Stimulated activated naive CD8-positive, alpha-beta T cell treated with anti-CD3 and anti-CD28 coated beads, Interleukin-15, Interleukin-2, amounts not matched to agents 100 U/mL and 50 U/mL, for 24 hours (primary cell): ENCODE measurements at regions not wholly inside any gene's neighbourhood (a gene's known extent, or its start where the extent isn't known, plus 50 kb on each side); places are given as distances from the start of the nearest gene placed in this dataset.

ENCODE experiments used
- ATAC-seq: fragments of 150-1000 bp; cut with Tn5 transposase; one replicate; pipeline ENCODE4 v1.10.0; 2021
- DNase-seq: peaks from one replicate; pipeline ENCODE4 v3.0.0; 2021

DNA sequence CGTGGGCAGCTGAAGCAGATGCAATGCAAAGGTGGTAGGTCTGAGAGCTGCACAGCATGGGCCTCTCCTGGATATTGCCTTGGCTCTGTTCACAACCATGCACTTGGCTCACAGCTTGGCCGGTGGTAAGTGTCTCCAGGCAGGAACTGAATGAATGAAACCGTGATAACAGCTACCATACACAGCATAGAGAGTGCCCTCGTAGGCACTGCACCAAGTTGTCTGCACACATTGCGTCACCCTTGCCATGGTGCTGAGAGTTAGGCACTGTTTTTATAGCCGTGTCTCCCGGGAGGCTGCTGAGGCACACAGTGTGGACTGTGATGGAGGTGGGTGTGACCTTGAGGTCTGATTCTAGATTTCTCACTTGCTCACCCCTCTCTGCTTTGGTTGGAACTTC lies 157.6 kb upstream of the VASH1 start:
- no peak for DNase-seq
- peak; percentile 19 for ATAC-seq

DNA sequence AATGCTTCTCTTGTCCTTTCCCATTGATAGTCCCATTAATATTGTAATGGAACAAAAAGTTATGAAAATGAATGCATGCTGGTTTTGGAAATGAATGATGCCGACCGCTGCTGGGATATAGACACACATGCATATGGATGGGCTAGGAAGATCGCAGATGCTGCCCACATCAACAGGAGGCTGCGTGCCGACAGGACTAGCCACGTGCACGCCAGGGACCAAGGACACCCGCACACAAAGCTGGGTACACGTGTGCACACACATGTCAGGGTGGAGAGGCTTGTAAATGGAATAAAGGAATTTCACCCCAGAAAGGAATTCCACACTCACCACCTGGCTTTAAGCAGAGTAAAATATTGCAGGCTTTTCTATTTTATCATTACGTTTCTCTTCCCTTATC lies 153.8 kb upstream of the VASH1 start:
- DNase-seq (no peak), ATAC-seq (no peak)

DNA sequence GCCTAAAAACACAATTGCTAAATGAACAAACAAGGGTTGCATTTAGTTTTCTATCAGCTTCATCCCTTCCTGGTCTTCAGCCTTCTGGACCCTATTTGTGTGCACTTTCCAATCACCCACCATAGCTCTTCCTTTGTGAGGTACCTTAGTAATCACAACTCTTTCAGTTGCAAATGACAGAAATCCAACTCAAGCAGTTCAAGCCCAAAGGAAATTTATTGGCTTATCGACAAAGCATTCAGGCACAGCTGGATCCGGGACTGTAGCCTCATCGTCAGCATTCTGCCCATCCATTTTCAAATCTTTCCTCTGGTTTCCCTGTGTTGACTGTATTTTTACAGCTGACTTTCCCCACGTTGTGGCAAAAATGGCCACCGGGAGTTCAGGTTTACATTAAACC lies 148.6 kb upstream of the VASH1 start:
- ATAC-seq (no peak), DNase-seq (no peak)

DNA sequence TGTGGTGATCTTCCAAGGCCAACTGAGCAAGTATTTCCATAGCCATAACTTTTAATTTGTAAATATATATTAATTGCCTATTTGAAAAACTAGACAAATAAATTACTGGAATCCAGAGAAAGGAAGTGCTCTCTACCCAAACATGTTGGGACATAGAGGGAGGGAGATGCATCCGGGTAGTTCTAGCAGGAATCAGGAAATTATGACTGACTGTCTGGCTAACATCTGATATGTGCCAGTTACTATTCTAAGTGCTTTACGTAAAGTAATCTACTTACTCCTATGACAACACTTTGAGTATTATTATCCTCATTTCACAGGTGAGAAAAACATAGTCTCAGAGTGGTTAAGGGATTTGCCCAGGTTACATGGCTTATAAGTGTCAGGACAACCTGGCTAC lies 147.7 kb upstream of the VASH1 start:
- ATAC-seq (no peak), DNase-seq (no peak)

DNA sequence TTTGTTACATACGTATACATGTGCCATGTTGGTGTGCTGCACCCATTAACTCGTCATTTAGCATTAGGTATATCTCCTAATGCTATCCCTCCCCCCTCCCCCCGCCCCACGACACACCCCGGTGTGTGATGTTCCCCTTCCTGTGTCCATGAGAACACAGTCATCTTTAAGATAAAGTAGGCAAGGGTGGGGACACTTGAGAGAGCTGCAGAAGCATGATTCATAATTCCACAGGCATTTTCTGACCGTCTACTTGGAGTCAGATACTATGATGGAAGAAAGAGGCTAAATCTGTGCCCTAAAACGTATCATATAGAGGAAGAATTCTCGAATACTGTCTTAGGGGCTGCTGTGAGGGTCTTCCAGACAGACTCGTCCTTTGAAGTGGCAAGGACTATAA lies 145.9 kb upstream of the VASH1 start:
- no peak for DNase-seq

DNA sequence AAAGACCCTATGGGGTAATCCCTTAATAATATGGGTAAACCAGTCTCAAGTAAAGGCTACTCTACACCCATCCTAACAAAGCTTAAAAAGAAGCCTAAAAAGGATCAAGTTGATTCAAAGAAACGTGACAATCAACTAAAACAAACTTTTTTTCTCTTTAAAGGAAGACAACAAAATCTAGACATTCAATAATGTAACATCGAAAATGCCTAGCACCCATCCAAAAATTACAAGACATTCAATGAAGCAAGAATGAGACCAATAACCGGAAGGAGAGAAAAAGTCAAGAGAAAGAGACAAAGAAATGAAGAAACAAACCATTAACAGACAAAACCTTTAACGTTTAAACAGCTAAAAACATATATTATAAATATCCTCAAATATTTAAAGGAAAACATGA lies 143.8 kb upstream of the VASH1 start:
- no peak for ATAC-seq
- no peak for DNase-seq

More for the DNA sequence above, 145.9 kb upstream of the VASH1 start:
- no peak for ATAC-seq

DNA sequence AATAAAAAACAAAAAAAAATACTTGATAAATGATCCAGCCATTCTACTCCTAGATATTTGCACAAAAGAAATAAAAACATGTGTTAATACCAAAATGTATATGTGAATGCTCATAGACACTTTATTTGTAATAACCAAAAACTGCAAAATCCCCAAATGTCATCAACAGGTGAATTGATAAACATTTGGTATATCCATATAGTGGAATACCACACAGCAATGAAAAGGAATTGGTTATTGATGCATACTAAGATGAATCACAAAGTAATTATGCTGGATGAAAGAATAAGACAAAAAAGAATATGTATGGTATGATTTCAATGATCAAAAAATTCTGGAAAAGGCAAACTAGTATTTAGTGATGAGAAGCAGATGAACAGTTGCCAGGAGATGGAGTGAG lies 124.7 kb upstream of the VASH1 start:
- DNase-seq (no peak), ATAC-seq (no peak)

DNA sequence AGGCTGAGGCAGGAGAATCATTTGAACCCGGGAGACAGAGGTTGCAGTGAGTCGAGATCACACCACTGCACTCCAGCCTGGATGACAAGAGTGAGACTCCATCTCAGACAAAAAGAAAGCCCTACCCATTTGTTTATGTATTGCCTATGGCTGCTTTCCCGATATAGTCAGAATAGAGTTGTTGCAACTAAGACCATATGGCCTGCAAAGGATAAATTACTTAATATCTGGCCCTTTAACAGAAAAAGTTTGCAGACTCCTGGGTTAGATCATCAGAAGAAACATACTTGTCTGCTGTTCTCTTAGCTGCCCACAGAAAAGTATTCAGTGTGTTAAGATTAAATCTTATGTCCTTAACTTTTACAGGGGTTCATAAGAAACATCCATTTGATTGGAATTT lies 122.4 kb upstream of the VASH1 start:
- ATAC-seq = no peak

DNA sequence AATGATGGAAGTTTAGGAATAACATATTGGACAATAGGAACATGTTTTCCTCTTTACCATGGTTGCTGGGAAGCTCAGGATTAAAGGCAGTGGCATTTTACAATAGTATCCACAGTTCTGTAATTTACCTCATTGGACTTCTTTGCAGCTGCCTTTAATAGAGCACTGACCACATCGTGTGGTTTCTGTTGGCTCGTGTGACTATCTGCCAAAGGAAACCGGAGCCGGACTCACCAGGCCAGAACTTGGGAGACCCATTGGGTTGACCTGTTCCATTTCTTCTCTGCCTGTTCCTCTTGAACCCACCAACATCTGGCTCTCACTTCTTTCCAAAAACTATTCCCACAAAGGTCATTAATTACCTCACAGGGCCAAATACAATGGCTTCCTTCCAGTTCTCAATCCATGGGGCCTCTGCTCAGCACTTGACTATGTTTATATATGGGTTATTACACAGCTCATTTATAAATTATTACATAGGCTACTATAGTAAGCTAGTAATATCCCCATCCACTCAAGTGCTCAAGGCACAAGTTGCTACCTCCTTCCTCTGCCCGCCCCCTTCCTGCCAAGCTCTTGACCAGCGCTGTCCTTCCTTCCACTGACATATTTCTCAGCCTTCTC lies 121.5 kb upstream of the VASH1 start:
- DNase-seq = no peak
- ATAC-seq = no peak

More for the DNA sequence above, 122.4 kb upstream of the VASH1 start:
- DNase-seq = no peak

DNA sequence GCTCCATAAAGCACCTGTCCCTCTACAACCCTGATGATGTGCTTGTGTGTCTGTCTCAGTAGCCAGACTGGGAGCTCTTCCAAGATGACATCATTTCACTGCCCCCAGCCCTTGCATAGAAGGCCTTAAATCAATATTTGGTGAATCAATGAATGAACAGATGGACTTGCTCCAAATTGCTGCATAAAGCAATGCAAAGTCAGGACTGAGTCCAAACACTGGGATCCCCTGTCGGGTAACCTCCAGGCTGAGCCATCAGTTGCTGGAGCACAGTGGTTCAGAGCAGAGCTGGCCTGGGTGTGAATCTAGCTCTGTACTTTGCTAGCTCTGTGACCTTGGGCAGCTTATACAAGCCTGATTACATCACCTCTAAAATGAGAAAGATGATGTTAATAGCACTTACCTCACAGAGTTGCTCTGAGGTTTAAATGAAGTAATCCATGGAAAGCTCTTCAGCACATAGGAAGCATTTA lies 120.3 kb upstream of the VASH1 start:
- DNase-seq = no peak
- ATAC-seq = no peak

DNA sequence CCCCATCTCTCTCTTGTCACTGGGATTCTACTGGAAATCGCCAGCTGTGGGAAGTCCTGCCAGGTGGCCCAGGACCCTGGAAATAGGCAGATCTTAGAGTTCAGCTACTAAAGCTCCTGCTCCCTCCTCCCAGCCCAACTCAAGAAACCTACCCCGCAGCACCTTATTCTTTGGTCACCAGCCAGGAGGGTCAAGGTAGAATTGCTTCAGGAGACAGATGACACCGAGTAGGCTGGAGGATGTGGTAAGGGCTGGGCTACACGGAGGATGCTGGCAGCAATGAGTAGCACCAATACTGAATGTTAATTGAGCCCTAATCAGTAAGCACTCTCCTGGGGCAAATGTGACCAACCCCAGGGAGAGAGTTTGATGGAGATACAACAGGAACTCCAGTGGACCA lies 119.7 kb upstream of the VASH1 start:
- ATAC-seq = no peak
- no peak for DNase-seq

DNA sequence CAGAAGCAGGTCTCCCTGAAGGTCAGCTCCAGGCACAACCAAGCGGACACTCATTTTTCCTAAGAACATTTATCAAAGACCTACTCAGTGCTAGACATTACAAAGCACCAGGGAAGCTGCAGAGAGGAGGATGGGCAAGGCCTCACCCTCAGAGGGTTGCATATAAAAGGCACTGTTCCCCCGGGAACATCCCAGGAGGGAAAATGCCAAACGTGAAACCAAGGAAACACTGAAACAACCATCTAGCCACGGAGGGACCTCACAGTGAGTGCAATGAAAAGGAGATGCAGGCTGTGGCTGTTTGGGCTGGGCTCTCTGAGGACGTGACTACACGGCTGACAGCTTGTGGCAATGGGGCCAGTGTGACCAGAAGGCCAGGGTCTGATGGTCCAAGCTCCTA lies 117.4 kb upstream of the VASH1 start:
- no peak for ATAC-seq
- DNase-seq = no peak

DNA sequence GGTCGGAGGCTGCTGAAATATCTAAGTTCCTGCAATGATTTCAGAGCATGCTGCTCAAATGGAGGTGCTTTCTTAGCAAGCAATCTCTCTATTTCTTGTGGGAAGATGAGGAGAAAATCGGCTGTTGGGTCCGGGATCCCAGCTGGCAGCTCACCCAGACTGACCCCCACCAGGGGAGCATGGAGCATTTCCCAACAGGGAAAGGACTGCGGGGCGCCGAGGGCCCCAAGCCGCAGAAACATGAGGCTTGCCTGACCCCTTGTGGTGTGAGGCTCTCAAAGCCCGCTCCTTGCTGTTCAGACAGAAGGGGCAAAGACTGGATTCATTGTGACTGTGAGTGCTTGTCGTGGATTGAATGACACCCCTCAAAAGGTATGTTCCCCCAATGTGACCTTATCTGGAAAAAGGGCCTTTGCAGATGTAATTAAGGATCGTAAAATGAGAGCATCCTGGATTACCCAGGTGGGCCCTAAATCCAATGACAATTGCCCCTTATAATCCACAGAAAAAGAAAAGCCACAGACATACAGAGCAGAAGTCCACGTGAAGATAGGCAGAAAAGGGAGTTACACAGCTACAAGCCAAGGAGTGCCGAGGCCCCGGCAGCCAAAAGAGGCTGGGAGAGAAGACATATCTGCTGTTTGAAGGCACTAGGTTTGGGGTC lies 116.3 kb upstream of the VASH1 start:
- ATAC-seq (no peak), DNase-seq (peak; percentile 17)

DNA sequence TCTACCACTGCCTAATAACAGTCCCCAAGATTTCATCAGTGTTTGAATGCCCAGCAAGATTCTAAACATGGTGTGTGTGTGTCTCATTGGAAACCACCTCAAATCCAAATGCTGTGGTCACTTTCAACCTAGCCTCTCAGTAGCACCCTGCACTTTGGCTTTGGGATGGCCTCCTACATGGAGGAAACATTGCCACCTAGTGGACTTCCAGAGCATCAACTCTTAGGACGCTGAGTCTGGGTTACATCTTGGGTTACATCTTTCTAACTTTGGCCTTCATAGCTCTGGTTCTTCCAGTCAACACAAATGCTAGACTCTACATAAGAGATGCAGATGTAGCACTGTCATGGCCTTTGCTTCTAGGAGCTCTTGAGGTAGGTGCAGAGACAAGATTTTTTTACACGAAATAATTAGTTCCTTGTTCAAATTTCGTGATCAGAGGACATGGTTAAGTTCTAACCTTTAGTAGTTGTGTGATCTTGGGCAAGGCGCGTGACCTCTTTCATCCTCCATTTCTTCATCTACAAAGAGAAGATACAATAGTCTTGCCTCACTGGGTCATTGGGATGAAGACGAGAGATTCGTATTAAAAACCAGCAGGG lies 113.5 kb upstream of the VASH1 start:
- no peak for ATAC-seq

DNA sequence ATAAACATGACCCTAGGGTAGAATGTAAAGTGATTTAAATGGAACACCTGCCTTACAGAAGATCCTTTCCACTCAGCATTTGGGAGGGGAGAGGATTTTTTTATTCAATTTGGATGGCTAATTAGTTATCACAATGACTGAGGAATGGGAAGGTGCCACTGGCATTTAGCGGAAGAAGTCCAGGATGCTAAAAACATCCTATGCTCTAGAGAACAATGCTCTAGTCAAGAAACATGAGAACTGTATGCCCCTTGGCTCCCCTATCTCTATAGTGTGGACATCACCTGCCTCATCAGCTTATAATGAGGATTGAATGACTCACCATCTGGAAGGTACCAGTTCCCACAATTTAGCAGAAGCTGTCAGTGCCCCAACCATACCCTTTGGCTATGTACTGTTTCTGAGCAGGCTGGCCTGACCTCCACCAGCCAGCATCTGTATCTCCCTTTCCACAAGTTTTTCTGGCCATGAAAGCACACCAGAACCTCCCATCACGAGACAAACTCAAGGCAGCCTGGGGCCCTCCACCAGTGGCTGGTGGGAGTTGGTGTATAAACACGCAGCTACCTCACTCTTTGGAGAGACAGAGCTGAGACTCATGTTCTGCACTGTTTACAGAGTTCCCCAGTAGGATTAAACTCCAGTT lies 109.7 kb upstream of the VASH1 start:
- DNase-seq (no peak), ATAC-seq (no peak)

More for the DNA sequence above, 113.5 kb upstream of the VASH1 start:
- DNase-seq = peak; percentile 5

DNA sequence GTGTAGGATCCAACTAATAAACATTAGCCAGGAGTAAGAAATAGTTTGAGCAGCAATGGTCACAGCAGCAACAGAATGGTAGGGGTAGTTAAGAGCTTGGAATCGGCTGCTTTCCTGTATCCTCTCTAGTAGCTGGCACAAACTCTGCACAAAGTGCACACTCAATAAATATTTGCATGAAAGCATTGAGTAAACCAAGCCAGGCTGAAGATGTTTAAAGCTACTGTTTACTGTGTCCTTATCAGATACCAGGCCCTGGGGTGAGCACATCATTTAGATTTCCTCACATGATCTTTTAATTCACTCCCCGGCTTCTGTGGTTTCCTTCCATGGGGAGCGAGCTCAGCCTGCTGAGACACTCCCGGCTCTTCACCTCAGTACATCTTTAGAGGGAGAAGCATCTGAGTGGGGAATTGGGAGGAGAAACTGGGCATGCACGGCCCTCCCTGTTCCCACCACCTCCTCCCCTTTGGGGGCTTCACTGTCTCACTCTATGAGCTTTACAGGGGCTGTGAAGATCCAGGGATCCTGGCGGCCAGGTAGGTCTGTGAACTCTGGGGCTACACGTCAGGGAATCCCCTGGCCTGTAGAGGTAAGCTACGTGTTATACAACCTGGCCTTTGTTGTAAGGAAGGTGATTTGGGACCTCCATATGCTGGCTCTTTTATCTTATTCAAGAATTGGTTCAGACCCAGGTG lies 107.2 kb upstream of the VASH1 start:
- ATAC-seq (no peak), DNase-seq (no peak)

DNA sequence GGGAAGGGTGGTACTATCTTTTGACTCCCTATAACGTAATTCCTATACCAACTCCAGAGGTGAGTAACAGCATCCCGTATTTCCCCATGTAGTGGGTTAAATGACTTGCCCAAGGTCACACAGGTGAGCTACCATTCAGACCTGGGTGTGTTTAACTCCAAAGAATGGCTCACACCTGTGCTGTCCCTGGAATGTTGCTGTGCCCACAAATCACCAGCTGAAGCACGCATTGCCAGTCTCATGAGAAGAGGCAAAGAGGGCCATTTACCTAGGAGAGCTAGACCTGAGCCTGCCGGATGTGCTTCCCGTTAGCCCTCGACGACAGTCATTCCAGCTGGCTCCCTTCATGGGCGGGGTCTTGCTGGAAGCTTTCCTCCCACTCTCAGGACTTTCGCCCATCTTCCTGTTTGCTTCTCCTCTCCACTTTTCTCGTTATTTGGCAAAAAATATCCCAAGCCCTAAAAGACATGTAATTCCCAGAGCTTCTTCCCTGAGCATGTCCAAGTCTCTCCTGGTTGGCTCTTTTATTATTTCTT lies 106.6 kb upstream of the VASH1 start:
- DNase-seq (no peak), ATAC-seq (no peak)

DNA sequence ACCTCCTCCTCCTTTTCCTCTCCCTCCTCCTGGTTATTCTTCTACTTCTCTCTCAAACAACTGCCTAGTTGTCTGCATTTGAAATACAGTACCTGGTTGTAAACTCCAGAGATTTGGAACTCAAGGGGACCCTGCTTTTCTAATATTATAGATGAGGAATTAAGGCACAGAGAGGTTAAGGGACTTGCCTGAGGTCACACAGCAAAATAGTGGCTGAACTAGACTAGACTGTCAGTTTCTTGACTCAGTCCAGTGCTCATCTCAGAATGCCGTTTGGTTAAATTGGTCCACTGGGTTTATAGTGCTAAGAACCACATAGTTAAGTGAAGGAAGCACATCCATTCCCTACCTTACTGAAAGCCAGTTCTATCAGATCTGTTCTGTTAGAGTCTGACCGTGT lies 105.9 kb upstream of the VASH1 start:
- DNase-seq (no peak), ATAC-seq (no peak)

DNA sequence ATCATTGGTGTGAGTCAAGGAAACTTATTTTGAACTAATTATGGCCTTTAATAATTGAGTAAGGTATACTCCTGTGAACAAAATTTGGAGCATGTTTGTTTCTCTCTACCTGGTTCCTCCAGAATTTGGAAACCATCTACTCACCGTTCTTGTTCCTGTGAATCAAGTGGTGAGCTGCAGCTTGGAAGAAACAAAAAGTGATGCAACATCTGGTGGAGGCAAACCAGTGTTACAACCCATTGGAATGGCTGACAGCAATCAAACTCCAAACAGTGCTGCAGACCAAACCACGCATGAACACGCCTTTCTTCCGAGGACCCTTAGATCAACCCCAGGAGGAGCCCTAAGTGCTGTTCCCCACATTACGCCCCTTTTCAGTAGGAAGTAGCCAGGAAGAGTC lies 104.7 kb upstream of the VASH1 start:
- ATAC-seq (no peak), DNase-seq (no peak)

DNA sequence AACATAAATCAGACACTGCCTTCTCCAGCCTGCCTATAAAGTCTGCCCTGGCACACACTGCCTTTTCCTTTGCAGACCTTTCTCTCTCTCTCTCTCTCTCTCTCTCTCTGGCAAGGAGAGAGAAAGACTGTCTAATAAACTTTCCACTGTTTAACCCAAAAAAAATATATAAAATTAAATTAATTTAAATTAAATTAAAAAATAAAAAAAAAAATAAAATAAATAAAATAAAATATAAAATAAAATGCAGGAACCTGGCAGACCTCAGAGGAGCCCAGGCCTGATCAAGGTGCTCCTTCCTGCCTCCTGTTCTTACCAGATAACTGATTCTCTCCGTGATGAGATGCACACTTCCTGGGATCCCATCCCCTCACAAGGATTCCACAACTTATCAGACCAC lies 103.9 kb upstream of the VASH1 start:
- no peak for DNase-seq
- ATAC-seq = no peak

DNA sequence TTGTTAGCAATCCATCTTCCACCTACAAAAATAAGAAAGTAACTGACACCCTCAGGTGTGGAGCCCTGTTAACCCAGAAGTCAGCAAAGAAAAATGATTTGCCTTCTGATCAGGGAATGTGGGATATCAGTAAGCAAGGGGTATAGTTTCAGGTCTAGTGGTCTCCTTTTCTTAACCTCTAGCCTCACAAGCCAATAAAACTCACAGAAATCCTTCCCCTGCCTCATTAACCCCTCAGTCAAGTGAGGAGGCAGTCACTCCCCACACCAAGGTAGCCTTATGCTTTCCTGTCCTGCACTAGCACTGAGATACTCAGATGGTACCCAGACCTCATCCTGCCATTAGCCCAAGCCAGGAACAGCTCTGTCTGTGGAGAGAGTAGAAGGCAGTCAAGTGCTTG lies 103.4 kb upstream of the VASH1 start:
- ATAC-seq (no peak), DNase-seq (no peak)

DNA sequence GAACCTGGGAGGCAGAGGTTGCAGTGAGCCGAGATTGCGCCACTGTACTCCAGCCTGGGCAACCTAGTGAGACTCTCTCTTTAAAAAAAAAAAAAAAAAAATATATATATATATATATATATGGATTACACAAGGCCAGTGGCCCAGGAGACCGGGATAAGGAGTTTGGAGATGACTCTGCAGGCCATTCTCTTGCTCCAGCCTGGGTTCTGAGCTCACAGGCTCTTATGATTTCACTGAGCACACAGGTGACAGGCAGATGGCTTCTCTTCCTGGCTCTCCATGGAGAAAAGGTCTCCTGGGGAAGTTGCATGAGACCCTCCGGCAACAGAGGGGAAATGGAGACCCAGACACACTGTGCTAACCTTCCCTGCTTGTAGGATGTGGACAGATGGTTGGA lies 98.7 kb upstream of the VASH1 start:
- DNase-seq (no peak), ATAC-seq (no peak)
